Stomach (tissue), 8 donors: ENCODE measurements at regions not wholly inside any gene's neighbourhood (a gene's known extent, or its start where the extent isn't known, plus 50 kb on each side); places are given as distances from the start of the nearest gene placed in this dataset.

Experiments
- DNase-seq, 2 donors: peaks; one replicate each; pipeline versions ENCODE4 v3.0.0 to v3.0.0-alpha.2; 2013 to 2019
- H3K27ac ChIP-seq, 5 donors: fragments of 200-600 bp in 4 of 5; sonication (generic) in 4 of 5; one replicate each; pipeline ENCODE4 v1.5.1; 2013 to 2019; ENCODE audit warnings: mild to moderate bottlenecking in 1 of 5, moderate library complexity in 1 of 5
- H3K27me3 ChIP-seq, 3 donors: fragments of 200-600 bp; sonication (generic); one replicate each; pipeline ENCODE4 v1.5.1; 2017 to 2019; ENCODE audit warnings: mixed run types in 1 of 3
- H3K36me3 ChIP-seq, 4 donors: fragments of 200-600 bp; sonication (generic); 1 replicate in 3 of 4; 2 replicates in 1 of 4; pipeline ENCODE4 v1.5.1; 2016 to 2019
- H3K4me1 ChIP-seq, 4 donors: fragments of 200-600 bp; sonication (generic); one replicate each; pipeline ENCODE4 v1.5.1; 2016 to 2019
- H3K4me3 ChIP-seq, 4 donors: fragments of 200-600 bp; sonication (generic) in 3 of 4; one replicate each; pipeline ENCODE4 v1.5.1; 2016 to 2019; ENCODE audit warnings: mild to moderate bottlenecking in 1 of 4
- H3K9me3 ChIP-seq, 4 donors: fragments of 200-600 bp; sonication (generic); one replicate each; pipeline ENCODE4 v1.5.1; 2016 to 2019
- EP300 ChIP-seq: sonication (generic); formaldehyde crosslinking; IDR thresholded peaks from one replicate; pipeline ENCODE4 v1.6.1; 2017; ENCODE audit warnings: antibody characterized with exemption
- POLR2A ChIP-seq, 4 donors: fragments of 450-650 bp; IDR thresholded peaks; one replicate each; pipeline ENCODE4 v1.6.1; 2016; ENCODE audit warnings: antibody characterized with exemption in 4 of 4, control low read depth in 2 of 4, mild to moderate bottlenecking in 1 of 4, moderate library complexity in 1 of 4
- POLR2AphosphoS5 ChIP-seq, 3 donors: sonication (generic); formaldehyde crosslinking; IDR thresholded peaks; one replicate each; pipeline ENCODE4 v1.6.1; 2016; ENCODE audit warnings: antibody characterized with exemption in 3 of 3
- WGBS, 5 donors: extraction: QIAGEN DNeasy Blood & Tissue Kit in 3 of 5; methylation state at CpG; one replicate each; pipeline versions ENCODE4 v1.1.5 to v1.1.7; 2013 to 2018; 5-methylcytosine and 5-hydroxymethylcytosine counted together
- intact Hi-C: fragments of 100-400 bp; cut with DNase I; formaldehyde crosslinking; loops from one replicate; pipeline ENCODE4 v1.15.1; 2023; ENCODE audit warnings: low total_unique reads
- TF ChIP-seq, protein P1 (sequence below), 7 experiments: fragments of 450-650 bp in 4 of 7; fragments of 200-600 bp in 3 of 7; sonication (generic) in 3 of 7; IDR thresholded peaks; one replicate each; pipeline ENCODE4 v1.5.1; 2016 to 2019; ENCODE audit warnings: antibody characterized with exemption in 7 of 7, control low read depth in 2 of 7, mild to moderate bottlenecking in 1 of 7
- donor health status: healthy with polysubstance abuse.
- donor health status: Bipolar disorder and iron deficiency.
- donor health status: healthy.

DNA sequence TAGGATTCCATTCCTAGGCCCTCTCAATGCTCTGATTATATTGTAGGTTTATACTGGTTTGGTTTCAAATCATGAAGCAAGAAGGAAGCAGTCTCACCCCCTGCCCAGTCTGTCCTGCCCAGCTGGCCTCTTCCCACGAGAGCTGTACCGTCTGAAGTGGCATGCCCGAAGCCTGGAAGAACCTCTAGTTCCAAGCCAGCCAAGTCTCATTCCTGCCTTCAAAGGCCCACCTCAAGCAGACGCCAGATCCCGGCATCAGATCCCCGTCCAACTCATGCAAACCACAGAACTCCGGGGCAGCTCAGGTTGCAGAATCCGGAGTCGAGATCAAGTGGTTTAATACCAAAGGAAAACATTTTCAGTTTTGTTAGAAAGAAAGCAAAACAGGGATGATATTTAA is 234.4 kb downstream of the LPIN1 start:
- no peak for DNase-seq
- TF ChIP-seq EP300 (no peak), POLR2A (IDR thresholded peaks at IDR 0.05) (no peak), POLR2AphosphoS5 (IDR thresholded peaks at IDR 0.05) (no peak)
- TF ChIP-seq, protein P1, sequence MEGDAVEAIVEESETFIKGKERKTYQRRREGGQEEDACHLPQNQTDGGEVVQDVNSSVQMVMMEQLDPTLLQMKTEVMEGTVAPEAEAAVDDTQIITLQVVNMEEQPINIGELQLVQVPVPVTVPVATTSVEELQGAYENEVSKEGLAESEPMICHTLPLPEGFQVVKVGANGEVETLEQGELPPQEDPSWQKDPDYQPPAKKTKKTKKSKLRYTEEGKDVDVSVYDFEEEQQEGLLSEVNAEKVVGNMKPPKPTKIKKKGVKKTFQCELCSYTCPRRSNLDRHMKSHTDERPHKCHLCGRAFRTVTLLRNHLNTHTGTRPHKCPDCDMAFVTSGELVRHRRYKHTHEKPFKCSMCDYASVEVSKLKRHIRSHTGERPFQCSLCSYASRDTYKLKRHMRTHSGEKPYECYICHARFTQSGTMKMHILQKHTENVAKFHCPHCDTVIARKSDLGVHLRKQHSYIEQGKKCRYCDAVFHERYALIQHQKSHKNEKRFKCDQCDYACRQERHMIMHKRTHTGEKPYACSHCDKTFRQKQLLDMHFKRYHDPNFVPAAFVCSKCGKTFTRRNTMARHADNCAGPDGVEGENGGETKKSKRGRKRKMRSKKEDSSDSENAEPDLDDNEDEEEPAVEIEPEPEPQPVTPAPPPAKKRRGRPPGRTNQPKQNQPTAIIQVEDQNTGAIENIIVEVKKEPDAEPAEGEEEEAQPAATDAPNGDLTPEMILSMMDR (IDR thresholded peaks at IDR 0.05) = no peak
- Histone ChIP-seq H3K4me1 (no peaks in the 10 kb centered on the region), H3K27me3 (no peaks in the 10 kb centered on the region), H3K9me3 (peaks cover 0 to 10% (median 0%) of the 10 kb centered on the region in 4 donors), H3K36me3 (no peaks in the 10 kb centered on the region), H3K27ac (no peak overlapping the region), H3K4me3 (no peak overlapping the region)
- WGBS, 5 donors = 77 to 93% (median 91%) methylated on average over 9 of the region's 9 CpGs
- intact Hi-C loops = no loop called here

DNA sequence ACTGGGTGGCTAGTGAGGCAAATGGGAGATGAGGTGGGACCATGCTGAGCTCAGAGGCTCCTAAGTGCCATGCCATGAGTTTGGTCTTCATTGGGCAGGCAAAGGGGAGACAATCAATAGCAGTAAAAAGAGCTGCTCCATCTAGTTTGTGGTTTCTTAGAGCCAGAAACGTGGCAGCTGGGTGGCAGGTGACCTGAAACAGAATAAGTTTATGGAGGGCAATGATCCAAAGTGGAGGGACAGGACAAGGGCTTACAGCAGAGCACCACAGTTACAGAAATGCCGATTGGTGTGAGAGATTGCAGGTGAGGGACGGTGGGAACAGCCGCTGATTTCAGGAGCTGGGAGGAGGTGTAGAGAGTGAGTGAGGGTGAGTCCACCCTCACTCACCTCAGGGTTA is 237.0 kb downstream of the LPIN1 start:
- H3K9me3 ChIP-seq = peaks cover 0 to 10% (median 0%) of the 10 kb centered on the region in 4 donors
- H3K4me1 ChIP-seq = no peaks in the 10 kb centered on the region
- no peaks in the 10 kb centered on the region for H3K27me3 ChIP-seq
- no peak overlapping the region for H3K4me3 ChIP-seq
- intact Hi-C loops = no loop called here
- H3K36me3 ChIP-seq = no peaks in the 10 kb centered on the region
- WGBS, 5 donors = 73 to 85% (median 85%) methylated on average over 4 of the region's 4 CpGs
- no peak overlapping the region for H3K27ac ChIP-seq
- no peak for DNase-seq
- TF ChIP-seq, protein P1 (IDR thresholded peaks at IDR 0.05) = no peak
- TF ChIP-seq POLR2AphosphoS5 (IDR thresholded peaks at IDR 0.05) (no peak), POLR2A (IDR thresholded peaks at IDR 0.05) (no peak), EP300 (no peak)

DNA sequence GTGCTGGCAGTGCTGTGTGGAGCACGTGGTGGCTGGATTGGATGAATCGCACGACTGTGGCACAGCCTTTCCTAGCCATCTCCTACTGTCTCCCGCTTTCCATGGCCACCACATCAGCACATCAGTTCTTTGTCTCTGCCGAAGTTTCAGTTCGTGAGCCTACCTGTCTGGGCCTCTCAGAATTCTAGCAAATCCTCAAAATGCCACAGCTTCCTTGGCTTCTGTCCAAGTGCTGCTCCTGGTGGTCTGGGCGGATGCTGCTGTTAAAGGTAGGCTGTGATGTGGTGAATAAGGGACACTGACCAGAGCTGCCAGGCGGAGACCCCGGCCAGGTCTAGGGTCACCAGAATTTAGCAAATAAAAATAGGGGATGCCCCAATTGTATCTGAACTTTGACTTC is 237.4 kb downstream of the LPIN1 start:
- peaks cover 0 to 10% (median 0%) of the 10 kb centered on the region in 4 donors for H3K9me3 ChIP-seq
- TF ChIP-seq, protein P1 (IDR thresholded peaks at IDR 0.05) = no peak
- no peak for TF ChIP-seq POLR2AphosphoS5 (IDR thresholded peaks at IDR 0.05)
- TF ChIP-seq EP300 = no peak
- no peak for TF ChIP-seq POLR2A (IDR thresholded peaks at IDR 0.05)
- H3K27ac ChIP-seq = no peak overlapping the region
- no peaks in the 10 kb centered on the region for H3K4me1 ChIP-seq
- H3K36me3 ChIP-seq = no peaks in the 10 kb centered on the region
- intact Hi-C loops = no loop called here
- DNase-seq = no peak
- H3K4me3 ChIP-seq = no peak overlapping the region
- WGBS, 5 donors = 84 to 91% (median 87%) methylated on average over 7 to 9 of the region's 9 CpGs
- H3K27me3 ChIP-seq = no peaks in the 10 kb centered on the region

DNA sequence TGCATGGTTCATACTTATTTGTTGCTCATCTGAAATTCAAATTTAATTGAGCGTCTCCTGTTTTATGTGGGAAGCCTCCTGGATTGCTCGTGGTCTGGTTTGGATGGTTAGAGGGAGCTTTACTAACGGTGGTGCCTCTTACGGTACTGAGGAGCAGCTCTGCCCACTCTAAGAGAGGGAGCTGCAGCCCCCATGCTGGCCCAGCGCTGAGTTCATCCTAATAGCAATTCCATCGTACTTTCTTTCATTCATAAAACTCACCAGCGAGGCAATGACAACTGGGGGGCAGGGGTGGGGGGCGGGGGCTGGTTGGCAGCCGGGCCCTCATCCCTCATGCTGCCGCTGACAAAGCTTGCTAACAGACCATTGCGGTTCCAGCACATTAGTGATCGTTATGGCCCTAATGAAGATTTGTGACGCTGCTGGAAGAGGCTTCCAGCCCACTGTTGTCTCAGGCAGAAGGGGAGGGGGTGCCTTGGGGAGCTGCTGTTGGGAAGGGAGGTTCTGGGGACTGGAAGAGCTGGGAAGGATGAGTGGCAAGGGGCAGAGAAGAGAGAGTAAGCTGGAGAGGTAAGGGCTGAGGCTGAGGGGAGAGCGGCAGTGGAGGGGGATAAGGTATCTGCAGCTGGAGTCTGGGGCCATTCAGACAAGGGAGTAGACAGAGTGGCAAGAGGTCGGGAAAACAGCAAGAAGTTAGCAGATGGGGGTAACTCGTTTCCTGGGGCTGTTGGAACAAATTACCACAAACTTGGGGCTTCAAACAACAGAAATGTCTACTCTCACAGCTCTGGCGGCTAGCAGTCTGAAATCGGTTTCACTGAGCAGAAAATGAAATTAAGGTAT is 238.1 kb downstream of the LPIN1 start:
- 74 to 86% (median 82%) methylated on average over 18 of the region's 18 CpGs for WGBS, 5 donors
- Histone ChIP-seq H3K36me3 (no peaks in the 10 kb centered on the region), H3K27ac (no peak overlapping the region), H3K9me3 (peaks cover 0 to 10% (median 0%) of the 10 kb centered on the region in 4 donors), H3K27me3 (no peaks in the 10 kb centered on the region), H3K4me1 (no peaks in the 10 kb centered on the region), H3K4me3 (no peak overlapping the region)
- TF ChIP-seq EP300 (no peak), POLR2AphosphoS5 (IDR thresholded peaks at IDR 0.05) (no peak), POLR2A (IDR thresholded peaks at IDR 0.05) (no peak)
- TF ChIP-seq, protein P1 (IDR thresholded peaks at IDR 0.05) = no peak
- intact Hi-C loops = no loop called here
- DNase-seq = peak in 1 of 2 donors; percentile 20
